Activated CD8-positive, alpha-beta memory T cell treated with anti-CD3 and anti-CD28 coated beads for 48 hours (primary cell): ENCODE measurements at regions not wholly inside any gene's neighbourhood (a gene's known extent, or its start where the extent isn't known, plus 50 kb on each side); places are given as distances from the start of the nearest gene placed in this dataset.

Experiments
- DNase-seq, 3 experiments: peaks; one replicate each; pipeline ENCODE4 v3.0.0-alpha.2; 2020; ENCODE audit warnings: low read depth in 2 of 3, low spot score in 2 of 3

DNA sequence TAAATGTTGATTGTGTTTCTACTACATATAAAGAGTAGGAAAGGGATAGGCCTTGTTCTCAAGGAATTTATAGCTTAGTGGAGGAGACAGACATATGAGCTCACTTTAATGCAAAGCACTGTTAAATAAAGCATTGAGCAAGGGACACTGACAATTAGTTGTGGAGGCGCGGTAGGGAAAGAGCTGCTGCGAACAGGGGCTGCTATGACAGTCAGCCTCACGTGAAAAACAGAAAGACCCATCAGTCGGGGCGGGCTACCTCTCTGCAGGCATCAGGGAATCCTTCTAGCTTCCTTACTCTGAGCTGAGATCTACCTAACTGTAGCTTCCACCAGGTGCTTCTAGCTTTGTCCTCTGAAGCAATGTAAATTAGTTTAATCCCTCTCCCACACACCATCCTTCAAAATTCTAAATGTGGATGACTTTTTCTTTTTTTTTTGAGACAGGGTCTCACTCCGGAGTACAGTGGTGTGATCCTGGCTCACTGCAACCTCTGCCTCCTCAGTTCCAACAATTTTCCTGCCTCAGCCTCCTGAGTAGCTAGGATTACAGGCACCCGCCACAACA, 129.9 kb upstream of the ZFHX3 start:
- no peak for DNase-seq

GRCh38 chr16:73176577-73177013, 128.7 kb upstream of the ZFHX3 start:
- DNase-seq: no peak

DNA sequence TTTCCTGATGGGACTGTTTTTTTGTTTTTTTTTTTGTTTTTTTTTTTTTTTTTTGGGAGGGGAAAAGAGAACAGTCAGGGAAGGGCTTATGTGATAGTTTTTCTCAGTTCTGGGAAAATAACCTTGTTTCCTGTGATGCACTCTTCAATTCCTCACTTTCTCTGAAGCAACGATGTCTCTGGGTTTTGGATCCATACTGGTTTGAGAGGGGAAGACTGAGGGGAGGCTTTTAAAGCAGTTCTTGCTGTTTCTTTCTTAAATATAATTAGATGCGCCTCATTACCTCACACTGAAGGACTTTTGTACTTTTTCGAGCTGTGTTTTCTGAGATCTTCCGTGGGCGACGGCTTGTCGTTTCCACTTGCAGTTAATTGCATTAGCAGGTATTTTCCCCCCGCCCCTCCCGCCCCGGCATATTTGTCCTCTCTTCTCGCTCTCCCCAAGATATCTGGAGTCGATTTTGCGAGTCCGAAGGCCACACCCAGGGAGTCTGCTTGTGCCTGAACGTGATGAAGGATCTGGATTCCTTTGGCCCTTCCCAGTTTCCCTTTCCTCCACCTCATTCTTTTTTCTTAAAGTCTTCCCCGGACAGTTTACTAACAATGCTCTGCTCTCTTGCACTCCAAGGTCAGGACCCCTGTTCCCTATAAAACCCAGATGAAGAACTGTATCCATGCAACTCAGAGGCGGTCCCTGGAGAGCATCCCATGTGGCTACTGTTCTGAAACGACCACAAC, 125.2 kb upstream of the ZFHX3 start:
- DNase-seq: no peak

- DNase-seq: no peak
Measured at GRCh38 chr16:73172241-73172972, 124.5 kb upstream of the ZFHX3 start.

- DNase-seq: no peak
Measured at GRCh38 chr16:73171901-73172240, 123.9 kb upstream of the ZFHX3 start.

- DNase-seq: no peak
Measured at GRCh38 chr16:73171380-73171779, 123.5 kb upstream of the ZFHX3 start.

- no peak for DNase-seq
Measured at GRCh38 chr16:73170612-73171038, 122.7 kb upstream of the ZFHX3 start.

DNA sequence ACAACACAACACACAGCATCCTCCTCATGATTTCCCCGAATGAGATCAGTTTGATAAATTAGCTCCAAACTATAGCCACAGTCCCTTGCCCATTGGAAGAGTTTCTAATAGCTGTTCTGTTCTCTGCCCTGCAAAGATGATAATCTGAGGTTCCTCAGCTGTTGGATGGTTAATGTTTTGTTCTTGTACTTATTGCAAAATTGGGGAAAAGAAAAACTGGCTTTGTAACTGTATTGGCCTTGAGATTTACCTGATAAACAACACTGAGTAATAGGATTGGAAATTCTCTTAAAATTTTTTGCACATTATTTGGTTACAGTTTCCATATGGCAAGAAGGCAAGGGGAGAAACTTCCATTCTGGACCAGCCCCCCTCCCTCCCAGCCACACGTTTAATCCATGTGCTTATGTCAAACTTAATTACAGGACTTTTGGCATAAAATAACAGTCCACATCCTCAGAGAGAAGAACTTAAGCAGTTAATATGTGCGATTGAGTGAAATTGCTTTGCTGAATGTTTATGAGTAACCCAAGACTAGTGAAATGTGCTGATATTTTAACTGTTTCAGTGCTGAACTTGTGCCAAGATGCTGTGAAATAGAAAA, 119.1 kb upstream of the ZFHX3 start:
- no peak for DNase-seq

DNA sequence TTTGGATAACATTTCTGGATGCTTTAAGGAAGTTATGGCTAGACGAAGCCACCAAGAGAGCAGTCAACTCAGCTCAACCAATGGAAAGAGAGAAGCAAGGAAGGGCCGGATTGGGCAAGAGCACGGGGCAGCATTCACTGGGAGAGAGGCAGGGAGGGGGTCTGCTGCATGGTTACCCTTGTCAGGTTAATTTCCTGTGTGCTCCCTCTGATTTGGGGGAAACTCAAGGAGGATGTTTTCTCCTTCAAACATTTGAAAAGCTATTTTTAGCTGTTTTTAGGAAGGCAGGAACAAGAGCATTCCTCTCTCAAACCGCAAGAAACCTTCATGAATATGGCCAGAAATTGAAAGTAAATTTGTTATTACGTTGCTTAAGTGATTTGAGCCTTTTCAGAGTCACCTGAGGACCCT, 118.5 kb upstream of the ZFHX3 start:
- DNase-seq: no peak

DNA sequence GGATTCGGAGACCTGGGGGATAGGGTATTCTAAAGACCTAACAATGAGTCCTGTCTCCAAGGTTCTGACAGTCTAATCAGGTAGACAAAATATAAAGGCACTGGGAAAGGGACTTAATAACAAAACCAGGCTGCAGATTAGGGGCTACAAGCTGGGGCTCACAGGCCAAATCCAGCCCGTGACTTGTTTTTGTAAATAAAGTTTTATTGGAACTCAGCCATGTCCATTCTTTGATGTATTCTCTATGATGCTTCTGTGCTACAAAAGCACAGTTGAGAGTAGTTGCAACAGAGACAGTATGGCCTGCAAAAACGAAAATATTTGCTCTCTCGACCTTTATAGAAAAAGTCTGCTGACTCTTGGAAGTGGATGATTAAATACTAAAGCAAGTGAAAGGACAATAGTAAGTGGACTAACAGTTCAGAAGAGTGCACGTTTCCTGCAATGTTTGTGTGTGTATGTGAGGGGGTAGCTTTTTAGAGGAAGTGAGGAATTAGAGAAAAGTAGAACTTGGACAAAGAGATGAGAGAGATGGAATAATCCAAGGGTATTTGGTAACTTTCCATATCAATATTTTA, 115.4 kb upstream of the ZFHX3 start:
- DNase-seq: no peak

- no peak for DNase-seq
Measured at GRCh38 chr16:73161977-73162376, 114.0 kb upstream of the ZFHX3 start.

DNA sequence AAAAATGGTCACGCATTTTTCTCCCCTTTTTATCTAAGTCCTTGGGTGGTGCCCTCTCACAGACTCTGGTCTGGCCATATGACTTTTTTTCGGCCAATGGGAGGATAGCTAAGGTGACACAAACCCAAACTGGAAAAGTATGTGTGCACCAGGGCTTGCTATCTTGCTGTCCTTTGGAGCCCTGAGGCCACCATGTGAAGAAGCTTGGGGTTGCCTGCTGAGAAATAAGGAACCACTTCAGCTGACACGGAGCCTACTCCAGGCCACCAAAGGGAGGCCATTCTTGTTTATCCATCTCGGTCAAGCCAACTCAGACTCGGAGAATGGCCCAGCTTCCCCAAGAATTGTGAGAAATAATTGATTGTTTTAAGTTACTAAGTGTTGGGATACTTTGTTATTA, 111.4 kb upstream of the ZFHX3 start:
- DNase-seq: no peak

- no peak for DNase-seq
Measured at GRCh38 chr16:73157861-73158260, 109.9 kb upstream of the ZFHX3 start.

DNA sequence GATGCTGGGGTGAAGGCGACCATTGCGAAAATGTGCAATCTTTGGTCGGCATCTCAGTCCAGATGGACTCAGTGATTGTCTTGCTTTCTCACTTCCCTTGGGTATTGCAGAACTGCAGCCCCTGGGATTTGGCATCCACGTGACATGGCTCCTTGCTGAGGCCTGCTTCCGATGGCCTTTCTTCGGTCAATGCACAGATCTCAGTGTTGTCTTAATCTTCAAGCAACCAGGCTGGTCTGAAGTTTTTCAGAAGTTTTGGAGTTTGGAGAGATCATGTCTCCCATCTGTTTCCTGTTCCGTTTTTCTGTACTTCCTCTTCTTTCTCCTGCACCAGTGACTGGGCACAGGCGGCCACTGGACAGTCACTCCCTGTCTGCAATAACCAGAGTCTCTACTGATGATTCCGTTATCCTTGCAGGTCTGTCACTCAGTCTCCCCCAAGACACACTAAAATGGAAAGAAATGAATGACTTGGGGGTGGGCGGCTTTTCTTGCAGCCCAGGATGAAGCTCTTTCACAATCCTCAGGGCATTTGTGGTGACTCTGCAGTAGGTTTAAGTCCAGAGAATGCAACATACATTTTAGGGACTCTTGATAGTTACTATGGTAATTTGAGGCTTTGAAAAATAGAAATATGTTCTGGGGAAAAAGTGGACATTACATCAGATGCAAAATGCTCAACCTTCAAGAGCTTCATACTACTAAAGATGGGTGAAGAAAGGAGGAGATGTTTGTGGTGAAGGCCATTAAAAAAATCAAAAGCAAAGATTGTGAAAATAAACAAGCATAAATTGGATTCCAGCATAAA, 106.3 kb upstream of the ZFHX3 start:
- DNase-seq: no peak

GRCh38 chr16:73152386-73153125, 104.6 kb upstream of the ZFHX3 start:
- no peak for DNase-seq

DNA sequence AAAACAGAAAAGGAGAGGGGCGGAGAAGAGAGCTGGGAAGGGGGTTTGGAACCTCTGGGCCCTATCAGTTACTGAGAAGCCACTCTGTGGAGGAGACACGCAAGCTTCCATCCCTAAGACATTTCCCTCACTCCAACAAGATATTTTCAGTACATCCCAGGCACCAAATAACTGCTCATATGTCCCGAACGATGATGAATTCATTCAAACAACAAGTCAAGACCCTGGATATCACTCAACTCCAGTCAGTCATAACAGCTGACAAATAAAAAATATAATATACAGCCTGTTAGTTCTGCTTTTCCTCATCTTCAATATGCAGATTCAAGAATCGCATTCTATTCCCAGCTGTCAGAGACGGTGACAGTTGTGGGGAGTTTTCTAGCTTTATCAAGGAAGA, 104.0 kb upstream of the ZFHX3 start:
- DNase-seq: no peak

GRCh38 chr16:73151225-73151624, 103.3 kb upstream of the ZFHX3 start:
- no peak for DNase-seq

GRCh38 chr16:73150786-73151185, 102.9 kb upstream of the ZFHX3 start:
- no peak for DNase-seq

GRCh38 chr16:73149334-73149733, 101.4 kb upstream of the ZFHX3 start:
- DNase-seq: no peak

DNA sequence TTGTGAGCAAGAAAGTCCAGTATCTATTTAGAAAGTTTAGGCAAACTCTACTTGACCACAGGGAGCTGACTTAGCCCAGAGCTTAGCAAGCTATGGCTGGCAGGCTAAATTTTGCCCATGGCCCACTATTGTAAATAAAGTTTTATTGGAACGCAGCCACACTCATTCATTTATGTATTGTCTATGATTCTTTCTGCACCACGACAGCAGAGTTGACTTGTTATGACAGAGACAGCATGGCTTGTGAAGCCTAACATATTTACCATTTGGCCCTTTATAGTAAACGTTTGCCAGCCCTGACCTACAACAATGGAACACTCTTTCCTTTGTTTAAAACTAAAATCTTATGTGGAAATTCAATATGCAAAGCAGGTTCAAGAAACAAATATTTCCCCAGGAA, 100.0 kb upstream of the ZFHX3 start:
- no peak for DNase-seq
